SW480 (cell line): ENCODE measurements at regions not wholly inside any gene's neighbourhood (a gene's known extent, or its start where the extent isn't known, plus 50 kb on each side); places are given as distances from the start of the nearest gene placed in this dataset.
A peak's percentile ranks its signal among the peaks of the same experiment; 100 is the strongest.
"Not testable (repeated sequence)": the region's sequence is repeated elsewhere in the genome, so short reads cannot be mapped to it uniquely, and the experiment has no call there.

ENCODE experiments used
- DNase-seq: peaks from one replicate; pipeline ENCODE4 v3.0.0-alpha.2; 2016; ENCODE audit warnings: low spot score

GRCh38 chr4:189664693-189665250 is 275.9 kb upstream of the FRG1 start:
- no peak for DNase-seq

- not testable (repeated sequence) for DNase-seq
These were observed 274.9 kb upstream of the FRG1 start for GRCh38 chr4:189665712-189666305.

GRCh38 chr4:189667386-189667785 is 273.3 kb upstream of the FRG1 start:
- DNase-seq, result not testable (repeated sequence)

GRCh38 chr4:189697675-189698245 is 242.9 kb upstream of the FRG1 start:
- DNase-seq, result not testable (repeated sequence)

GRCh38 chr4:189703000-189703399 is 237.7 kb upstream of the FRG1 start:
- DNase-seq, result not testable (repeated sequence)

- not testable (repeated sequence) for DNase-seq
These were observed 233.9 kb upstream of the FRG1 start for GRCh38 chr4:189706821-189707220.

- DNase-seq, result not testable (repeated sequence)
These were observed 233.4 kb upstream of the FRG1 start for GRCh38 chr4:189707227-189707626.

GRCh38 chr4:189711956-189712355 is 228.7 kb upstream of the FRG1 start:
- not testable (repeated sequence) for DNase-seq

GRCh38 chr4:189721016-189721993 is 219.4 kb upstream of the FRG1 start:
- not testable (repeated sequence) for DNase-seq

- DNase-seq, result peak; percentile 75
These were observed 218.2 kb upstream of the FRG1 start for GRCh38 chr4:189722324-189723003.

GRCh38 chr4:189727982-189728638 is 212.6 kb upstream of the FRG1 start:
- not testable (repeated sequence) for DNase-seq

- not testable (repeated sequence) for DNase-seq
These were observed 208.7 kb upstream of the FRG1 start for GRCh38 chr4:189731989-189732388.

- DNase-seq, result not testable (repeated sequence)
These were observed 207.2 kb upstream of the FRG1 start for GRCh38 chr4:189733507-189733906.

- not testable (repeated sequence) for DNase-seq
These were observed 205.9 kb upstream of the FRG1 start for GRCh38 chr4:189734648-189735267.

GRCh38 chr4:189736656-189737055 is 204.0 kb upstream of the FRG1 start:
- not testable (repeated sequence) for DNase-seq

GRCh38 chr4:189740118-189740517 is 200.6 kb upstream of the FRG1 start:
- DNase-seq, result not testable (repeated sequence)

- DNase-seq, result no peak
These were observed 199.8 kb upstream of the FRG1 start for GRCh38 chr4:189740873-189741272.

- not testable (repeated sequence) for DNase-seq
These were observed 187.6 kb upstream of the FRG1 start for GRCh38 chr4:189753092-189753491.

- DNase-seq, result no peak
These were observed 177.1 kb upstream of the FRG1 start for GRCh38 chr4:189763583-189763982.

- DNase-seq, result no peak
These were observed 175.4 kb upstream of the FRG1 start for GRCh38 chr4:189765301-189765700.

GRCh38 chr4:189765736-189766135 is 174.9 kb upstream of the FRG1 start:
- no peak for DNase-seq
